GM12878 (cell line): ENCODE measurements at regions not wholly inside any gene's neighbourhood (a gene's known extent, or its start where the extent isn't known, plus 50 kb on each side); places are given as distances from the start of the nearest gene placed in this dataset.

Experiments used
- ATAC-seq: fragments of 200-7000 bp; cut with Tn5 transposase; 3 replicates; pipeline ENCODE4 v1.9.1; 2020; ENCODE audit warnings: mild to moderate bottlenecking, moderate library complexity
- BruUV-seq: library from RNA; stranded (reverse); fragments of 400-500 nt; replicated peaks from 2 replicates; lab custom pipeline; 2021; lab: Mats Ljungman, UMichigan
- CTCF ChIA-PET: fragments of 300-600 bp; sonication (Branson Sonifier 250); formaldehyde crosslinking; extraction: SDS; loops from one replicate; lab custom pipeline; 2021; ENCODE audit warnings: inconsistent platforms; lab: Yijun Ruan, JAX
- POLR2A ChIA-PET: fragments of 350-600 bp; formaldehyde crosslinking; extraction: SDS; loops from one replicate; lab custom pipeline; 2021; ENCODE audit warnings: inconsistent platforms; lab: Charles Lee
- RAD21 ChIA-PET: fragments of 300-600 bp; sonication (Branson Sonifier 250); formaldehyde crosslinking; loops from one replicate; lab custom pipeline; 2023; ENCODE audit warnings: antibody characterized with exemption; ENCODE audit not compliant: unreplicated experiment; lab: Charles Lee
- SMC1A ChIA-PET: fragments of 300-600 bp; sonication (Branson Sonifier 250); formaldehyde crosslinking; loops from one replicate; lab custom pipeline; 2023; ENCODE audit not compliant: unreplicated experiment, uncharacterized antibody; lab: Charles Lee
- DNase-seq: peaks from one replicate; pipeline ENCODE4 v3.0.0-alpha.2; 2011; ENCODE audit warnings: low read depth, low spot score
- FAIRE-seq: peaks from 3 replicates; lab custom pipeline; 2011; peaks lifted over from hg19 to GRCh38; lab: Jason Lieb, UNC
- H2AFZ ChIP-seq: 2 replicates; pipeline ENCODE4 v1.6.0; 2011; ENCODE audit warnings: low read depth, low read length, control low read depth; ENCODE audit not compliant: control insufficient read depth
- H3K27ac ChIP-seq: 2 replicates; pipeline ENCODE4 v1.5.1; 2011; ENCODE audit warnings: control low read depth; ENCODE audit not compliant: control insufficient read depth, insufficient read depth
- H3K27me3 ChIP-seq, 2 experiments: replicated peaks in 1 of 2; 2 replicates each; pipeline versions ENCODE4 v1.6.0 to v1.6.1; 2011; ENCODE audit warnings: low read length in 1 of 2; ENCODE audit not compliant: control insufficient read depth in 2 of 2, insufficient read depth in 2 of 2
- H3K36me3 ChIP-seq, 2 experiments: 2 replicates each; pipeline ENCODE4 v1.5.1; 2011; ENCODE audit warnings: low read length in 1 of 2; ENCODE audit not compliant: control insufficient read depth in 2 of 2, insufficient read depth in 2 of 2
- H3K4me1 ChIP-seq: 2 replicates; pipeline ENCODE4 v1.6.1; 2011; ENCODE audit warnings: mild to moderate bottlenecking, low read length, moderate library complexity, mixed read lengths; ENCODE audit not compliant: control insufficient read depth, insufficient read depth
- H3K4me2 ChIP-seq: 2 replicates; pipeline ENCODE4 v1.6.0; 2011; ENCODE audit warnings: control low read depth; ENCODE audit not compliant: control insufficient read depth, insufficient read depth
- H3K4me3 ChIP-seq: fragments of 200-600 bp; sonication (generic); 2 replicates; pipeline ENCODE4 v1.5.1; 2016
- H3K79me2 ChIP-seq: 2 replicates; pipeline ENCODE4 v1.6.0; 2011; ENCODE audit warnings: low read length; ENCODE audit not compliant: control insufficient read depth, insufficient read depth
- H3K9ac ChIP-seq: 2 replicates; pipeline ENCODE4 v1.8.0; 2011; ENCODE audit warnings: low read length, control low read depth, mixed read lengths; ENCODE audit not compliant: control insufficient read depth, insufficient read depth
- H3K9me3 ChIP-seq: replicated peaks from 3 replicates; pipeline ENCODE4 v1.5.1; 2011; ENCODE audit warnings: mild to moderate bottlenecking, low read length; ENCODE audit not compliant: control insufficient read depth, insufficient read depth
- H4K20me1 ChIP-seq: 2 replicates; pipeline ENCODE4 v1.6.0; 2011; ENCODE audit not compliant: control insufficient read depth, insufficient read depth
- EGR1 ChIP-seq, 2 experiments: IDR thresholded peaks; 1 replicate in 1 of 2; 2 replicates in 1 of 2; pipeline ENCODE4 v1.6.1; 2011 to 2012; ENCODE audit warnings: low read depth in 2 of 2, low read length in 2 of 2, borderline replicate concordance in 1 of 2, mild to moderate bottlenecking in 1 of 2, moderate library complexity in 1 of 2
- IKZF2 ChIP-seq, 2 experiments: fragments of 450-650 bp; IDR thresholded peaks; 2 replicates each; pipeline ENCODE4 v1.6.1; 2017; ENCODE audit warnings: mild to moderate bottlenecking in 2 of 2, moderate library complexity in 2 of 2
- KAT2A ChIP-seq: conservative IDR thresholded peaks from 2 replicates; pipeline ENCODE4 v1.6.1; 2011; ENCODE audit warnings: low read depth, low read length; ENCODE audit not compliant: control insufficient read depth
- MTA3 ChIP-seq: IDR thresholded peaks from 2 replicates; pipeline ENCODE4 v1.6.1; 2012; ENCODE audit warnings: low read length, inconsistent platforms, borderline replicate concordance
- NR2C1 ChIP-seq: fragments of 450-650 bp; IDR thresholded peaks from 2 replicates; pipeline ENCODE4 v1.6.1; 2017; ENCODE audit warnings: antibody characterized with exemption, mild to moderate bottlenecking, moderate library complexity
- RAD21 ChIP-seq: IDR thresholded peaks from 2 replicates; pipeline ENCODE4 v1.6.1; 2011; ENCODE audit warnings: mild to moderate bottlenecking, low read depth, low read length, moderate library complexity; ENCODE audit not compliant: insufficient read depth
- SMC3 ChIP-seq: IDR thresholded peaks from 2 replicates; pipeline ENCODE4 v1.6.1; 2011; ENCODE audit warnings: low read length, improper control_type of control experiment, borderline replicate concordance
- ZNF274 ChIP-seq: IDR thresholded peaks from one replicate; pipeline ENCODE4 v1.8.0; 2011; ENCODE audit not compliant: insufficient read length, insufficient read depth
- WGBS: methylation state at CpG from one replicate; pipeline ENCODE4 v1.1.6; 2016; ENCODE audit warnings: low lambda C conversion rate; ENCODE audit not compliant: insufficient replicate concordance, insufficient coverage; ENCODE audit errors: missing lambda C conversion rate; 5-methylcytosine and 5-hydroxymethylcytosine counted together
- in situ Hi-C: fragments of 300-500 bp; cut with MboI; formaldehyde crosslinking; loops from 9 replicates; pipeline ENCODE4 v1.14.3; 2018; ENCODE audit warnings: mixed read lengths
- intact Hi-C: fragments of 100-400 bp; cut with micrococcal nuclease; formaldehyde crosslinking; loops from one replicate; pipeline ENCODE4 v1.14.2; 2022; ENCODE audit not compliant: unreplicated experiment
- TF ChIP-seq, protein P1 (sequence below): fragments of 450-650 bp; formaldehyde crosslinking; IDR thresholded peaks from 2 replicates; pipeline ENCODE4 v1.4.0; 2022; ENCODE audit warnings: mild to moderate bottlenecking, moderate library complexity
- TF ChIP-seq, protein P2 (sequence below): fragments of 450-650 bp; IDR thresholded peaks from 2 replicates; pipeline ENCODE4 v1.6.1; 2014; ENCODE audit warnings: mild to moderate bottlenecking
- TF ChIP-seq, protein P3 (sequence below): fragments of 150-350 bp; IDR thresholded peaks from 2 replicates; pipeline ENCODE4 v1.6.1; 2014; ENCODE audit warnings: mild to moderate bottlenecking, low read depth, low read length
- TF ChIP-seq, protein P4 (sequence below): fragments of 450-650 bp; conservative IDR thresholded peaks from 2 replicates; pipeline ENCODE4 v1.6.1; 2017; ENCODE audit warnings: mild to moderate bottlenecking, moderate library complexity
- TF ChIP-seq, protein P5 (sequence below): IDR thresholded peaks from 2 replicates; pipeline ENCODE4 v1.6.1; 2012; ENCODE audit warnings: low read depth, low read length, improper control_type of control experiment

DNA sequence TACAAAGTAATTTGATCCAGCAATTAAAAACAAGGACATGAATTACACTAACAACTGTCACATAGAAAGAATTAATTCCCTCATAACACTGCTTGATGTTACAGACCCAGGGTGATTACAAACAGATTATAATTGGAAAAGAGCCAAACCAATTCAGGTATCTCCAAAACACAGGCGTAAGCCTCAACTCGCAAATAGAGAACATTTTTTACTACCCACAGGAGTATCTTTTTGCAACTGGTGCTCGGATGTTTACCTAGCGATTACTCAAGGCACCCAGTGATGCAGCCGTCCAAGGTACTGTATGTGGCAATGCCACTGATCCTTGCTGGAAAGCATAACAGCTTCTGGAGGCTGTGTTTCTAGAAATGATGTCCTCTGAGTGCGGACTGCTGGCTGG is 386.1 kb upstream of the KIF2A start:
- Histone ChIP-seq H3K9ac (no peak overlapping the region), H3K4me2 (no peak overlapping the region), H2AFZ (no peak overlapping the region), H3K27ac (no peak overlapping the region), H3K9me3 (no peaks in the 10 kb centered on the region), H3K4me3 (no peak overlapping the region), H4K20me1 (no peaks in the 10 kb centered on the region), H3K36me3 (no peaks in the 10 kb centered on the region), H3K27me3 (no peaks in the 10 kb centered on the region; a peak in 2 of 4 replicates), H3K4me1 (no peaks in the 10 kb centered on the region), H3K79me2 (no peaks in the 10 kb centered on the region)
- intact Hi-C loops (no loop called here), in situ Hi-C loops (no loop called here)
- no peak for DNase-seq
- no peak for ATAC-seq
- BruUV-seq, result no TSS peak
- ChIA-PET SMC1A (no interaction called here), CTCF (no interaction called here), POLR2A (no interaction called here), RAD21 (no interaction called here)
- 51% methylated on average over 6 of the region's 6 CpGs for WGBS
- no peak for FAIRE-seq
- TF ChIP-seq, protein P1, sequence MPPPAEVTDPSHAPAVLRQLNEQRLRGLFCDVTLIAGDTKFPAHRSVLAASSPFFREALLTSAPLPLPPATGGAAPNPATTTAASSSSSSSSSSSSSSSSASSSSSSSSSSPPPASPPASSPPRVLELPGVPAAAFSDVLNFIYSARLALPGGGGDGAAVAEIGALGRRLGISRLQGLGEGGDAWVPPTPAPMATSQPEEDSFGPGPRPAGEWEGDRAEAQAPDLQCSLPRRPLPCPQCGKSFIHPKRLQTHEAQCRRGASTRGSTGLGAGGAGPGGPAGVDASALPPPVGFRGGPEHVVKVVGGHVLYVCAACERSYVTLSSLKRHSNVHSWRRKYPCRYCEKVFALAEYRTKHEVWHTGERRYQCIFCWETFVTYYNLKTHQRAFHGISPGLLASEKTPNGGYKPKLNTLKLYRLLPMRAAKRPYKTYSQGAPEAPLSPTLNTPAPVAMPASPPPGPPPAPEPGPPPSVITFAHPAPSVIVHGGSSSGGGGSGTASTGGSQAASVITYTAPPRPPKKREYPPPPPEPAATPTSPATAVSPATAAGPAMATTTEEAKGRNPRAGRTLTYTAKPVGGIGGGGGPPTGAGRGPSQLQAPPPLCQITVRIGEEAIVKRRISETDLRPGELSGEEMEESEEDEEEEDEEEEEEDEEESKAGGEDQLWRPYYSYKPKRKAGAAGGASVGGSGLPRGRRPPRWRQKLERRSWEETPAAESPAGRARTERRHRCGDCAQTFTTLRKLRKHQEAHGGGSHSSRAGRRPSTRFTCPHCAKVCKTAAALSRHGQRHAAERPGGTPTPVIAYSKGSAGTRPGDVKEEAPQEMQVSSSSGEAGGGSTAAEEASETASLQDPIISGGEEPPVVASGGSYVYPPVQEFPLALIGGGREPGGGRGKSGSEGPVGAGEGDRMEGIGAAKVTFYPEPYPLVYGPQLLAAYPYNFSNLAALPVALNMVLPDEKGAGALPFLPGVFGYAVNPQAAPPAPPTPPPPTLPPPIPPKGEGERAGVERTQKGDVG (CRISPR knock-in tag), result no peak
- TF ChIP-seq, protein P2, sequence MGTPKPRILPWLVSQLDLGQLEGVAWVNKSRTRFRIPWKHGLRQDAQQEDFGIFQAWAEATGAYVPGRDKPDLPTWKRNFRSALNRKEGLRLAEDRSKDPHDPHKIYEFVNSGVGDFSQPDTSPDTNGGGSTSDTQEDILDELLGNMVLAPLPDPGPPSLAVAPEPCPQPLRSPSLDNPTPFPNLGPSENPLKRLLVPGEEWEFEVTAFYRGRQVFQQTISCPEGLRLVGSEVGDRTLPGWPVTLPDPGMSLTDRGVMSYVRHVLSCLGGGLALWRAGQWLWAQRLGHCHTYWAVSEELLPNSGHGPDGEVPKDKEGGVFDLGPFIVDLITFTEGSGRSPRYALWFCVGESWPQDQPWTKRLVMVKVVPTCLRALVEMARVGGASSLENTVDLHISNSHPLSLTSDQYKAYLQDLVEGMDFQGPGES, result no peak
- TF ChIP-seq, protein P3, sequence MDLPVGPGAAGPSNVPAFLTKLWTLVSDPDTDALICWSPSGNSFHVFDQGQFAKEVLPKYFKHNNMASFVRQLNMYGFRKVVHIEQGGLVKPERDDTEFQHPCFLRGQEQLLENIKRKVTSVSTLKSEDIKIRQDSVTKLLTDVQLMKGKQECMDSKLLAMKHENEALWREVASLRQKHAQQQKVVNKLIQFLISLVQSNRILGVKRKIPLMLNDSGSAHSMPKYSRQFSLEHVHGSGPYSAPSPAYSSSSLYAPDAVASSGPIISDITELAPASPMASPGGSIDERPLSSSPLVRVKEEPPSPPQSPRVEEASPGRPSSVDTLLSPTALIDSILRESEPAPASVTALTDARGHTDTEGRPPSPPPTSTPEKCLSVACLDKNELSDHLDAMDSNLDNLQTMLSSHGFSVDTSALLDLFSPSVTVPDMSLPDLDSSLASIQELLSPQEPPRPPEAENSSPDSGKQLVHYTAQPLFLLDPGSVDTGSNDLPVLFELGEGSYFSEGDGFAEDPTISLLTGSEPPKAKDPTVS, result no peak
- TF ChIP-seq, protein P4, sequence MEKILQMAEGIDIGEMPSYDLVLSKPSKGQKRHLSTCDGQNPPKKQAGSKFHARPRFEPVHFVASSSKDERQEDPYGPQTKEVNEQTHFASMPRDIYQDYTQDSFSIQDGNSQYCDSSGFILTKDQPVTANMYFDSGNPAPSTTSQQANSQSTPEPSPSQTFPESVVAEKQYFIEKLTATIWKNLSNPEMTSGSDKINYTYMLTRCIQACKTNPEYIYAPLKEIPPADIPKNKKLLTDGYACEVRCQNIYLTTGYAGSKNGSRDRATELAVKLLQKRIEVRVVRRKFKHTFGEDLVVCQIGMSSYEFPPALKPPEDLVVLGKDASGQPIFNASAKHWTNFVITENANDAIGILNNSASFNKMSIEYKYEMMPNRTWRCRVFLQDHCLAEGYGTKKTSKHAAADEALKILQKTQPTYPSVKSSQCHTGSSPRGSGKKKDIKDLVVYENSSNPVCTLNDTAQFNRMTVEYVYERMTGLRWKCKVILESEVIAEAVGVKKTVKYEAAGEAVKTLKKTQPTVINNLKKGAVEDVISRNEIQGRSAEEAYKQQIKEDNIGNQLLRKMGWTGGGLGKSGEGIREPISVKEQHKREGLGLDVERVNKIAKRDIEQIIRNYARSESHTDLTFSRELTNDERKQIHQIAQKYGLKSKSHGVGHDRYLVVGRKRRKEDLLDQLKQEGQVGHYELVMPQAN, result no peak
- TF ChIP-seq KAT2A (no peak), RAD21 (no peak), IKZF2 (IDR thresholded peaks at IDR 0.05) (no peak), NR2C1 (no peak), EGR1 (IDR thresholded peaks at IDR 0.05; ENCODE audit: borderline replicate concordance in 1 of 2, low read depth in 2 of 2, low read length in 2 of 2) (no peak), SMC3 (no peak), MTA3 (no peak), ZNF274 (no peak)
- TF ChIP-seq, protein P5, sequence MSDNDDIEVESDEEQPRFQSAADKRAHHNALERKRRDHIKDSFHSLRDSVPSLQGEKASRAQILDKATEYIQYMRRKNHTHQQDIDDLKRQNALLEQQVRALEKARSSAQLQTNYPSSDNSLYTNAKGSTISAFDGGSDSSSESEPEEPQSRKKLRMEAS, result no peak
